Neural progenitor cell (in vitro differentiated cells): ENCODE measurements at regions not wholly inside any gene's neighbourhood (a gene's known extent, or its start where the extent isn't known, plus 50 kb on each side); places are given as distances from the start of the nearest gene placed in this dataset.
A peak's percentile ranks its signal among the peaks of the same experiment; 100 is the strongest.

Source experiments
- DNase-seq: peaks from one replicate; pipeline ENCODE4 v3.0.0-alpha.2; 2016; ENCODE audit warnings: low spot score
- H2AFZ ChIP-seq: fragments of 200-600 bp; sonication (generic); replicated peaks from 2 replicates; pipeline ENCODE4 v1.6.1; 2016; ENCODE audit warnings: antibody characterized with exemption
- H3F3A ChIP-seq: fragments of 200-600 bp; sonication (generic); 2 replicates; pipeline ENCODE4 v1.6.1; 2016; ENCODE audit warnings: antibody characterized with exemption, low read depth
- H3K27ac ChIP-seq: fragments of 200-600 bp; sonication (generic); 2 replicates; pipeline ENCODE4 v1.5.1; 2016; ENCODE audit warnings: mild to moderate bottlenecking
- H3K27me3 ChIP-seq: fragments of 200-600 bp; sonication (generic); 2 replicates; pipeline ENCODE4 v1.6.1; 2016; ENCODE audit warnings: mild to moderate bottlenecking, moderate library complexity
- H3K36me3 ChIP-seq: fragments of 200-600 bp; sonication (generic); 2 replicates; pipeline ENCODE4 v1.5.1; 2016
- H3K4me1 ChIP-seq: fragments of 200-600 bp; sonication (generic); 2 replicates; pipeline ENCODE4 v1.6.1; 2016; ENCODE audit warnings: mixed run types
- H3K4me2 ChIP-seq: fragments of 200-600 bp; sonication (generic); 2 replicates; pipeline ENCODE4 v1.6.1; 2016
- H3K4me3 ChIP-seq: fragments of 200-600 bp; sonication (generic); 2 replicates; pipeline ENCODE4 v1.5.1; 2016
- H3K79me2 ChIP-seq: fragments of 200-600 bp; sonication (generic); 2 replicates; pipeline ENCODE4 v1.6.1; 2016; ENCODE audit warnings: low read depth
- H3K9ac ChIP-seq: fragments of 200-600 bp; sonication (generic); 2 replicates; pipeline ENCODE4 v1.6.1; 2016
- H3K9me3 ChIP-seq: fragments of 200-600 bp; sonication (generic); 2 replicates; pipeline ENCODE4 v1.5.1; 2016; ENCODE audit warnings: low read depth
- H4K20me1 ChIP-seq: fragments of 200-600 bp; sonication (generic); 2 replicates; pipeline ENCODE4 v1.6.1; 2016; ENCODE audit warnings: low read depth
- H3K27ac Mint-ChIP-seq: 3 replicates; pipeline ENCODE4 v1.8.0; 2021; ENCODE audit warnings: mixed read lengths
- H3K27me3 Mint-ChIP-seq: 2 replicates; pipeline ENCODE4 v1.8.0; 2022; ENCODE audit warnings: low read depth, mild to moderate bottlenecking, inconsistent platforms, moderate library complexity, mixed read lengths; ENCODE audit not compliant: insufficient read depth
- H3K36me3 Mint-ChIP-seq: 3 replicates; pipeline ENCODE4 v1.8.0; 2021; ENCODE audit warnings: mixed read lengths
- H3K4me1 Mint-ChIP-seq: 3 replicates; pipeline ENCODE4 v1.8.0; 2021; ENCODE audit warnings: mixed read lengths
- H3K4me3 Mint-ChIP-seq: 3 replicates; pipeline ENCODE4 v1.8.0; 2021; ENCODE audit warnings: mild to moderate bottlenecking, moderate library complexity, mixed read lengths
- H3K9me3 Mint-ChIP-seq: 3 replicates; pipeline ENCODE4 v1.8.0; 2020; ENCODE audit warnings: mixed read lengths
- EZH2 ChIP-seq: fragments of 200-600 bp; sonication (generic); IDR thresholded peaks from 2 replicates; pipeline ENCODE4 v1.6.1; 2017; ENCODE audit warnings: antibody characterized with exemption, mild to moderate bottlenecking, moderate library complexity
- EZH2phosphoT487 ChIP-seq: fragments of 200-600 bp; sonication (generic); IDR thresholded peaks from 2 replicates; pipeline ENCODE4 v1.6.1; 2017; ENCODE audit warnings: antibody characterized with exemption
- TF ChIP-seq, protein P1 (sequence below): fragments of 200-600 bp; sonication (generic); IDR thresholded peaks from 2 replicates; pipeline ENCODE4 v1.5.1; 2017; ENCODE audit warnings: antibody characterized with exemption, mild to moderate bottlenecking

DNA sequence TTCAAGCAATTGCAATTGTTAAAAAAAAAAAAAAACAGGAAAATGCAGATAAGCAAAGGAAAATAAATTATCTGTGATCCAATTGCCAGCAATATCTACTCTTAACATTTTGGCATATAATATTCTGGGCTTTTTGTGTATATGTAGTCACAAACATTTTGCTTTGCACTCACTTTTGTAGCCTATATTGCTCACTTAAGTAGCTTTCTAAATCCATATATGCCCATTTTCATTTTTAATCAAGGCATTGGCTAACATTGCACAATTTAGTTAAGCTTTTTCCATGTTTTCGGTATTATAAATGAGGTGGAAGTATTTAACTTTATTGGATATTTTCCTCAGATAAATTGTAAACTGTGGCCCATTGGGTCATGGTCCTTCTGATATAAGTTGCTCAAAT, 466.3 kb upstream of the ATP2B1 start:
- no peak for DNase-seq
- H2AFZ ChIP-seq, result no peak overlapping the region
- Mint-ChIP-seq H3K4me1 (peaks cover 14% of the 10 kb centered on the region), H3K27ac (no peak overlapping the region), H3K36me3 (no peaks in the 10 kb centered on the region), H3K27me3 (peaks cover 2% of the 10 kb centered on the region), H3K9me3 (no peaks in the 10 kb centered on the region), H3K4me3 (no peak overlapping the region)
- no peak overlapping the region for H3K27ac ChIP-seq
- no peaks in the 10 kb centered on the region for H3K36me3 ChIP-seq
- no peaks in the 10 kb centered on the region for H3K4me1 ChIP-seq
- no peak overlapping the region for H3K4me3 ChIP-seq
- H3K79me2 ChIP-seq, result no peaks in the 10 kb centered on the region
- H3K9ac ChIP-seq, result no peak overlapping the region
- H3K4me2 ChIP-seq, result no peak overlapping the region
- no peaks in the 10 kb centered on the region for H3K9me3 ChIP-seq
- no peak for TF ChIP-seq EZH2
- TF ChIP-seq, protein P1, sequence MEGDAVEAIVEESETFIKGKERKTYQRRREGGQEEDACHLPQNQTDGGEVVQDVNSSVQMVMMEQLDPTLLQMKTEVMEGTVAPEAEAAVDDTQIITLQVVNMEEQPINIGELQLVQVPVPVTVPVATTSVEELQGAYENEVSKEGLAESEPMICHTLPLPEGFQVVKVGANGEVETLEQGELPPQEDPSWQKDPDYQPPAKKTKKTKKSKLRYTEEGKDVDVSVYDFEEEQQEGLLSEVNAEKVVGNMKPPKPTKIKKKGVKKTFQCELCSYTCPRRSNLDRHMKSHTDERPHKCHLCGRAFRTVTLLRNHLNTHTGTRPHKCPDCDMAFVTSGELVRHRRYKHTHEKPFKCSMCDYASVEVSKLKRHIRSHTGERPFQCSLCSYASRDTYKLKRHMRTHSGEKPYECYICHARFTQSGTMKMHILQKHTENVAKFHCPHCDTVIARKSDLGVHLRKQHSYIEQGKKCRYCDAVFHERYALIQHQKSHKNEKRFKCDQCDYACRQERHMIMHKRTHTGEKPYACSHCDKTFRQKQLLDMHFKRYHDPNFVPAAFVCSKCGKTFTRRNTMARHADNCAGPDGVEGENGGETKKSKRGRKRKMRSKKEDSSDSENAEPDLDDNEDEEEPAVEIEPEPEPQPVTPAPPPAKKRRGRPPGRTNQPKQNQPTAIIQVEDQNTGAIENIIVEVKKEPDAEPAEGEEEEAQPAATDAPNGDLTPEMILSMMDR, result no peak
- TF ChIP-seq EZH2phosphoT487, result no peak
- no peaks in the 10 kb centered on the region for H3F3A ChIP-seq
- no peaks in the 10 kb centered on the region for H4K20me1 ChIP-seq
- no peaks in the 10 kb centered on the region for H3K27me3 ChIP-seq

- Mint-ChIP-seq H3K4me1 (peaks cover 14% of the 10 kb centered on the region), H3K9me3 (no peaks in the 10 kb centered on the region), H3K36me3 (no peaks in the 10 kb centered on the region), H3K27ac (no peak overlapping the region), H3K4me3 (no peak overlapping the region), H3K27me3 (no peaks in the 10 kb centered on the region)
- Histone ChIP-seq H4K20me1 (no peaks in the 10 kb centered on the region), H3F3A (no peaks in the 10 kb centered on the region), H2AFZ (peak overlapping the region; percentile 48), H3K4me3 (no peak overlapping the region), H3K4me2 (no peak overlapping the region), H3K27ac (no peak overlapping the region), H3K27me3 (no peaks in the 10 kb centered on the region), H3K9ac (no peak overlapping the region), H3K36me3 (no peaks in the 10 kb centered on the region), H3K4me1 (no peaks in the 10 kb centered on the region), H3K9me3 (no peaks in the 10 kb centered on the region), H3K79me2 (no peaks in the 10 kb centered on the region)
- no peak for DNase-seq
- TF ChIP-seq, protein P1, result no peak
These were observed 465.5 kb upstream of the ATP2B1 start for GRCh38 chr12:90174198-90174510.

DNA sequence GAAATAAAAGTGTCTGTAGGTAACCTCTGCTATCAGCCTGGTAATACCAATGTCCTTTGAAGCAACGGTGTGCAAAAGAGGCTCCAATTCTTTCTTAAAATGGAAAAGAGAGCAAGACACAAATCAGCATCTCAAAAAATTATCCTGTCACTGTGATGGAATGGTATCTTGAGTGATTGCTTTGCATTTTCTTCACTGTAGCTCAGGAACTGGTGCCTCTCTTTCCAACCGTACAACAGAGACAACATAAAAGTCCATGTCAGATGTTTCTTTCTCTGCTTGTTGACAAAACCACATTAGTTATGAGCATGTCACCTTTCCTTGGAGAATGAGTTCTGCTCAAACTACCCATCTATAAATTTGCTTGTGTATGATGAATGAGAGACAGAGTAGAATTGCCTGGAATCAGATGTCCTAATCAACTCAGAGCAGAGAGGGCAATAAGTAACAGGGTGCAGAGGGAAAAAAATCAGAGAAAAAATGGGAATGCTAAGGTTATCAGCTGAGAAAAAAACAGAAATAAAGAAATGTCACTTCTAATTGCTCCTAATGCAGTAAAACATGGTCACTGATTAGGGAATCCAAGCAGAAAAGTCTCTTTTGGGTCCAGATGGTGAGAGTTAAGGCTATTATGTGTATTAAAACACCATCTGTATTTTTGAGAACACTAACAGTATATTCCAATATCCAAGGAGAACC, 465.0 kb upstream of the ATP2B1 start:
- TF ChIP-seq, protein P1, result no peak
- TF ChIP-seq EZH2, result no peak
- TF ChIP-seq EZH2phosphoT487, result no peak
- Mint-ChIP-seq H3K4me1 (peaks cover 14% of the 10 kb centered on the region), H3K27me3 (no peaks in the 10 kb centered on the region), H3K9me3 (no peaks in the 10 kb centered on the region), H3K4me3 (no peak overlapping the region), H3K36me3 (no peaks in the 10 kb centered on the region), H3K27ac (peak overlapping the region; percentile 22)
- H3K36me3 ChIP-seq, result no peaks in the 10 kb centered on the region
- no peaks in the 10 kb centered on the region for H3K4me1 ChIP-seq
- H3K4me2 ChIP-seq, result no peak overlapping the region
- no peaks in the 10 kb centered on the region for H3K27me3 ChIP-seq
- no peaks in the 10 kb centered on the region for H3K9me3 ChIP-seq
- DNase-seq, result no peak
- H3K27ac ChIP-seq, result no peak overlapping the region
- H4K20me1 ChIP-seq, result no peaks in the 10 kb centered on the region
- no peaks in the 10 kb centered on the region for H3F3A ChIP-seq
- H2AFZ ChIP-seq, result peak overlapping the region; percentile 48
- H3K4me3 ChIP-seq, result no peak overlapping the region
- H3K79me2 ChIP-seq, result no peaks in the 10 kb centered on the region
- no peak overlapping the region for H3K9ac ChIP-seq
